HG02852 (cell line): ENCODE measurements at regions not wholly inside any gene's neighbourhood (a gene's known extent, or its start where the extent isn't known, plus 50 kb on each side); places are given as distances from the start of the nearest gene placed in this dataset.
"Not testable (repeated sequence)": the region's sequence is repeated elsewhere in the genome, so short reads cannot be mapped to it uniquely, and the experiment has no call there.

Source experiments
- ATAC-seq: cut with Tn5 transposase; IDR thresholded peaks from one replicate; pipeline ENCODE4 v1.9.1; 2021; ENCODE audit warnings: mild to moderate bottlenecking, moderate library complexity; ENCODE audit not compliant: unreplicated experiment

GRCh38 chr5:88092958-88093605 lies 175.6 kb downstream of the TMEM161B start:
- ATAC-seq, result no peak

DNA sequence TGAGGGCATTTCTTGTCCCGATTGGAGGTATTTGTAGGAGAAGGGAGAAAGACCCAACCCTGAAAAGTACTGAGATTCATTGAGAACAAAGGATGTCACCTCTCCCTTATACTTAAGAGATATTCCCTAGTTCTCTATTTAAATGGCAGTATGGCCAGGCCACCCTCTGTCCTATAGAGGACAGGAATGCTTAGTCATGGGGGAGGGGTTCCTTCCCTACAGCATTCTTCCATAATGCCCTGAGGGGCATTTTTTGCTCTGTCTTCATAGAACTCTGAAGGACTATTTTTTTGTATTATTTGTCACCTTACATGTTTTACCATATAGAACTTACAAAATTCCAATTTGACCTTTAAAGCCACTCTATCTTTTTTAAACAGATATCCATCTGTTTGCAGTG lies 176.3 kb downstream of the TMEM161B start:
- ATAC-seq, result no peak

DNA sequence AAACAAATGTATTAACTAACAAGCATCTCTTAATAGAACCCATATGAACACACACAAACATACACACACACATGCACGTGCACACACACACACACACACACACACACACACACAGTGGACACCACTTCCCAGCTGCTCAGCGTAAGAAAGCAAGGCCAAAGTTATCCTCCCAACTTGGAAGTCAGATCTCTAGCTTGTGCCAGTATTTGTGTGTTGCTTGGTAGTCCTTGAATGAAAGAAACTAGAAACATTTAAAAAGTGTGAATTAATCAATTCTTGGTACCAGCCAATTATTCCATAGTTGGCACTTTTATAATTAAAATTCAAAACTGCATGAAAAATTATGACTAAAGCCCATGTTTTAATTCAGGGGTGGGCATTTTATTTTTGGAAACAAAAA lies 178.1 kb downstream of the TMEM161B start:
- ATAC-seq, result no peak

DNA sequence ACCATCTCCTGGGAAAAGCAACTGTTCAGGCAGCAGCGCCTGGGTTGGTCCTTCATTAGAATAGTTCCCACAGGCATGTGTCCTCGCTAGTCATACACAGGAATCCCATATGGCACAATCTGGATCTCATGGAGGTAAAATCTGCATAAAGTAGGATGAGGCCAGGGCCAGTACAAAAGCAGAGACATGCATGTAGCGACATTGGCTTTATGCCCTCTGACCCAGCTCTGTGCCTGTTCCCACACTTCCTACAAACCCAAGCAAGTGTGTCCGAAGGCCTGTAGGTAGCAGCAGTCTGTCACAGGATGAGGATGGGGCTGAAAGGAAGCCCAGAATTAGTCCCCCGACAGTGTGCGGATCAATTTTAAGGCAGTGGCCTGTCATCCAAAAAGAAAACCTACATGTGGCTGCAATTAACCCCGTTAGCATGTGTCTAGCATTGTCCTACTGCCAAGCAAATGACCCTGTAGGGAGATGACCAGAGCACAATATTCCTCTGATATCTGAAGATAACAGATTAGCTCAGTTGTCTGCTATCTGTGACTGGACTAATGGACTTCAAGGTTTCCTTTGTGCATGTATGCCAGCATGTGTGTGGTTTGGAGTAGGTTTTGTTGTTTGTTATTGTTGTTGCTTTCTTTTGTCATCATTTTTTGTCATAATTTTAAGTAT lies 178.8 kb downstream of the TMEM161B start:
- no peak for ATAC-seq

- ATAC-seq, result no peak
Observed at GRCh38 chr5:88085462-88085861, 183.2 kb downstream of the TMEM161B start.

DNA sequence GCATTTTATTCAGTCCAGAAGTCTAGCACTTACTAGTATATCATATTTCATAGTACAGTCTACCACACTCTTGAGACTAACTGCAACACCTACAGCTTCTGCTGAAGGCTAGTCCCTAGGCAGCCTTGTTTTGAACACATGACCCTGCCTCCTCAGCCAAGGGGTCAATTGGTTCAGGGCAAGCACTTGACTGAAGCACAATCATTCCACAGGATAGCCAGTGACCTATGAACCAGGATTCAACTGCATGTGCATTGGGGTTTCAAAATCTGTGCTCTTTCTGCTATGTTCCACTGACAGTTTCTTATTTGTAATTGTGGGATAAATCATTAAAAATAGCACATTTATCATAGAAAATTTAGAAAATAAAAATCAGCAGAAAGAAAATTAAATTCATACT lies 186.8 kb downstream of the TMEM161B start:
- ATAC-seq, result no peak

DNA sequence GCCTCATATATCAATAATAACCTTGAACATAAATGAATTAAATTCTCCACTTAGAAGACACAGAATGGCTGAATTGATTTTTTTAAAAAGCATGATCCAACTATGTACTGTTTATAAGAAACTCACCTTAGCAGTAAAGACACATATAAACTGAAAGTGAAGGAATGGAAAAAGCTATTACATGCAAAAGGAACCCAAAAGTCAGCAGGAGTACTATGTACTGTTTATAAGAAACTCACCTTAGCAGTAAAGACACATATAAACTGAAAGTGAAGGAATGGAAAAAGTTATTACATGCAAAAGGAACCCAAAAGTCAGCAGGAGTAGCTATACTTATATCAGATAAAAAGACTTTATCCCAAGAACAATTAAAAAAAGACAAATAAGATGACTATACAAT lies 204.8 kb downstream of the TMEM161B start:
- no peak for ATAC-seq

DNA sequence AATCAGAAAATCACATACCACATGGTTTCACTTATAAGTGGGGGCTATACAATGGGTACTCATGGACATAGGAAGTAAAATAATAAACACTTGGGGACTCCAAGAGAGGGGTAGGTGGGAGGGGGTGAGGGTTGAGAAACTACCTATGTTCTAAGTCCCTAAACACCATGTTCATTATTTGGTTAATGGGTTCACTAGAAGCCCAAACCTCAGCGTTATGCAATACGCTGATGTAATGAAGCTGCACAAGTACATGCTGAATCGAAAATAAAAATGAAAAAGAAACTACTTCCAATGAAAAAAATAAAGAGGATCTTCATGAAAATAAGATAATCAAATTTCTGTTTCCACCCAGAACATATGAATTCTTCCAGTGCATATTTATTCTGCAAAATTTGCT lies 208.5 kb downstream of the TMEM161B start:
- no peak for ATAC-seq

DNA sequence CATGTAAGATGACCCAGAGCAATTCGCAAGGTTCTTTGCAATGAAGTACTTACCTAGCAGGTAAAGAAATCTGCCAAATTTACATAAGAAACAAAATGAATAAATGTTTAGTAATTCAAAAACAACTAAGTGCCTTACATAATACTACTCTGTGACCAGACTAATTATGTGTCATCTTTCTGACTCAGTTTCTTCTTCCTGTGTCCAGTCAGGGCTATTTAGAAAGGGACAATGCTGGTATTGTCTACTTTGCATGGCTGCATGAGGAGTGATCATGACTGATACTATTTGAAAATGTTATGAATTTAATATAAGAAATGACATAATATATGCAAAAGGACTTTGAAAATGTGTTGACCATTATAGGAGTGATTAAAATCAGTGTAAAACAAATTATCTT lies 210.0 kb downstream of the TMEM161B start:
- no peak for ATAC-seq

DNA sequence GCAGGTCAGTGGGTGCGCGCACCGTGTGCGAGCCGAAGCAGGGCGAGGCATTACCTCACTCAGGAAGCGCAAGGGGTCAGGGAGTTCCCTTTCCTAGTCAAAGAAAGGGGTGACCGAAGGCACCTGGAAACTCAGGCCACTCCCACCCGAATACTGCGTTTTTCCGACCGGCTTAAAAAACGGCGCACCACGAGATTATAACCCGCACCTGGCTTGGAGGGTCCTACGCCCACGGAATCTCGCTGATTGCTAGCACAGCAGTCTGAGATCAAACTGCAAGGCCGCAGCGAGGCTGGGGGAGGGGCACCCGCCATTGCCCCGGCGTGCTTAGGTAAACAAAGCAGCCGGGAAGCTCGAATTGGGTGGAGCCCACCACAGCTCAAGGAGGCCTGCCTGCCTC lies 216.2 kb downstream of the TMEM161B start:
- ATAC-seq, result not testable (repeated sequence)

DNA sequence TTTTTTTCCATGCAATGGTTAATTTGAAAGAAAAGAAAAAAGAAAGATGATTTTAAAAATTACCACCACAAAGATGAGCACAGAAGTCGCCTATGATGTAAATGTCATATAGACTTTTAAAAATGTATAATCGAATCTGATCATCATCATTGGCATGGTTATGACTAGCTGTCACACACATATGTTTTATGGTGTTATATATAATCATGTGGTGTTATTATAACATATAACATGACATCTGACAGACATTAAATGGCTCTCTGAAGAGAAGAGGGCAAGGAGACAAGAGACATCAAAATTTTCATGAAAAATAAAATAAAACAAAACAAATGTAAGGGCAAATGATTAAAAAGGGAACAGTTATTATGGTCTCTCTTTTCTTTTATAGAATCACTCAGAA lies 217.5 kb downstream of the TMEM161B start:
- no peak for ATAC-seq

- ATAC-seq, result no peak
Observed at GRCh38 chr5:88049737-88050136, 218.9 kb downstream of the TMEM161B start.

- ATAC-seq, result no peak
Observed at GRCh38 chr5:88049156-88049555, 219.5 kb downstream of the TMEM161B start.

DNA sequence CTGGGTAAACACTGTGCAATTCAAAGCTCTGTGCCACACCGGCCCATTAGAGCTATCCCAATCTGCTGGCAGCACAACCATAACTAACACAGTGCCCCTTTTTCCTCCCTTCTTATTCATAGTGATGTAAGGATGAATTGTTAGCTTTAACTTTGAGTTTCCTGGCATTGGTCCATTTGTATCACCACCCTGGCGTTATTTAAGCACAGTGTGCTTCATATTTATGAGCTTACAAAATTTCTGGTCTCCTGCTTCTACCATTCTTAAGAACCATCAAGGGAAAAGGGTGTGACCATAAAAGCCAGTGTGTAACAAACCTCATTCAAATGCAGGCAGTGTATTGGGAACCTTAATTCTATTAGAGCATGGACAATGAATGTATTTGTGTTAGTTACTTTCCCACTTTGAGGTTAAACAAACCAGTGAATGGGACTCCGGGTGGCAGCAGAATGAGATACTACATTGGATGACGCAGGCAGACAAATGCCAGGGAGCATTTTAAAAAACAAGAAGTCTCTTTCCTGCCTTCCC lies 222.6 kb downstream of the TMEM161B start:
- no peak for ATAC-seq

- ATAC-seq, result no peak
Observed at GRCh38 chr5:88045165-88045564, 223.5 kb downstream of the TMEM161B start.

DNA sequence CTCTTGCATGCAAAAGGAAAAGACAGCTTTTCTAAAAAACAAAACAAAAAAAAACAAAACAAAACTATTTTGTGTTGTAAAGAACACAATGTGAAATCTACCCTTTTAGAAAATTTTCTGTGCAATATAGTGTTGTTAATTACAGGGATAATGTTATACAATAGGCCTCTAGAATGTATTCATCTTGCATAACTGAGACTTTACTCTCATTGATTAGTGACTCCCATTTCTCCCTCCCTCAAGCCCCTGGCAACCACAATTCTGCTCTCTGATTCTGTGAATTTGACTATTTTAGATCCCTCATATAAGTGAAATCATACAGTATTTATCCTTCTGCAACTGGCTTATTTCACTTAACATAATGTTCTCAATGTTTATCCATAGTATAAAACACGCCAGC lies 234.1 kb downstream of the TMEM161B start:
- ATAC-seq, result no peak

GRCh38 chr5:88033191-88033590 lies 235.5 kb downstream of the TMEM161B start:
- ATAC-seq, result no peak

DNA sequence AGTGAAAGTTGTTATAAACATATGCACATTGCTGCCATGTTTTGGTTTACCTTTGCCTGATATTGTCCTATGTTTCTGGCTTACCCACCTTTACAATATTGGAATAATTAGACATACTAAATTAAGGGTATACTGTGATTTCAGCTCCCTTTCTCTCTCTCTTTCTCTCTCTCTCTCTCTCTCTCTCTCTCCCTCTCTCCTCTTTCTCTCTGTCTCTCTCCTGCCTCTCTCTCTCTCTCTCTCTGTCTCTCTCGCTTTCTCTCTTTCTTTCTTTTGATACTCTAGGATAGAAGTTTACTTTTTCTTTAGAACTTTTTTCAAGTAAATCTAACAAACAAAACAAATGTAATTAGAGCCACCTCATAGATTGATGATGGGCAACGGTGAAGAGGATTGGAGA lies 239.6 kb downstream of the TMEM161B start:
- no peak for ATAC-seq

GRCh38 chr5:88021141-88021540 lies 247.5 kb downstream of the TMEM161B start:
- no peak for ATAC-seq

- not testable (repeated sequence) for ATAC-seq
Observed at GRCh38 chr5:88014984-88015383, 253.7 kb downstream of the TMEM161B start.

DNA sequence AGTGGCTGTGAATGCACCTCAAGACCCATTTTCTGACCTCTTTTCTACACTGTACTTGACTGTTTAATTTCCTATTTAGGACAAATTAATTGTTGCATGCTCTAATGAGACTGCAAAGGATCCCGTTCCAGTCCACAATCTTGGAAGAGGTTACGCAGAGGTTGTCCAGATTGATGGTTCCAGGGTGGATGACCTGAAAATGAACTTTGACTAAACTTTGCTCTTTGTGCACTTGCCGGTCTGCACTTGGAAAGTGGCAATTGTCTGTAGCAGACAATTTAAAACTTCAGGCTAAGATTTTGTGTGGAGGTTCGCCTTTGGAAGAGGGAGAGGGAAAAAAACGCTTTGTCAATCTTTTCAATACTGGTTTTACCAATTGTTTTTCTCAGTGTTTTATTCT lies 267.8 kb downstream of the TMEM161B start:
- ATAC-seq, result no peak

DNA sequence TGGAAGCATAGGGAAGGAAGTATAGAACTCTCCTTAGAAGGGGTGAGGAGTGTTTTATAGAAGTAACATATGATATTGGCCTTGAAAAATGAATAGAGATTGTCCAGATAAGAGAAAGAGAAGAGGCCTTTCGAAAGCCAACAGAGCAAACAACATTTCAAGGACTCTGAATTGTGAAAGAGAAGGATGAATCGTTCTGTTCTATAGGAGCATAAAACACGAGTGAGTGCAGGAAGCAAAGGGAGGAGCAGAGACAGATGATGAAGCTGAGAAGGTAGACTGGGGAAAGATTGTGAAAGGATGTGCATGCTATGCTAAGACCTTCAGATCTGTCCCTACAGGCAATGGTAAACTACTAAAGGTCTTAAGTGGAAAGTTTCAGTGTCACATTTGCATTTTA lies 271.0 kb downstream of the TMEM161B start:
- ATAC-seq, result no peak

DNA sequence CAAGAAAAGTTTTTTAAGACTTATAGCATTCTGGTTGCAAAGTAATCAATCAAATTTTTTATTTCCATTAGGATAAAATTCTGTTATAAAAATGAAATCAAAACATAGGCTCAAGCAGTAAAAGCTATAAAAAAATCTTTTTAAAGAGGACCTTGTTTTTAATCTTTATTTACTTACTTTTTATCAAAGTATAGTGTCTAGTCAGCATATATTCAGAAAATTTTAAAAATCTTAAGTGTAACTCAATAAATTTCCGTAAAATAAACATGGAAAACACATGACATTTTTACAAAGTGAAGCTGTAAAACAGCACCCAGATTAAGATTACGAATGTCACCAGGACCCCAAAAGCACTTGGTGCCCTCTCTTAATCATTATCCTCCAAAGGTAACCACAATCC lies 302.4 kb downstream of the TMEM161B start:
- ATAC-seq, result no peak
